SK-N-SH (cell line): ENCODE measurements at regions not wholly inside any gene's neighbourhood (a gene's known extent, or its start where the extent isn't known, plus 50 kb on each side); places are given as distances from the start of the nearest gene placed in this dataset.
"Not testable (repeated sequence)": the region's sequence is repeated elsewhere in the genome, so short reads cannot be mapped to it uniquely, and the experiment has no call there.

Experiments used
- CTCF ChIA-PET: fragments of 300-600, 350-600 bp; formaldehyde crosslinking; extraction: SDS; loops from one replicate; lab custom pipeline; 2021; lab: Yijun Ruan, JAX
- POLR2A ChIA-PET: fragments of 350-600 bp; sonication (Branson Sonifier 250); formaldehyde crosslinking; extraction: SDS; loops from one replicate; lab custom pipeline; 2020; ENCODE audit warnings: antibody characterized with exemption, inconsistent platforms; lab: Yijun Ruan, JAX
- DNase-seq: peaks from one replicate; pipeline ENCODE4 v3.0.0; 2012
- H2AFZ ChIP-seq: fragments of 200-600 bp; sonication (generic); 2 replicates; pipeline ENCODE4 v1.8.1; 2016; ENCODE audit warnings: antibody characterized with exemption, mild to moderate bottlenecking, low read depth
- H3F3A ChIP-seq: fragments of 200-600 bp; sonication (generic); replicated peaks from 2 replicates; pipeline ENCODE3; 2016; ENCODE audit warnings: antibody characterized with exemption, mild to moderate bottlenecking; ENCODE audit not compliant: insufficient read depth
- H3K27ac ChIP-seq, 2 experiments: fragments of 200-500 bp in 1 of 2; fragments of 200-600 bp in 1 of 2; sonication (Bioruptor generic) in 1 of 2; sonication (generic), shearing (Covaris generic) in 1 of 2; 2 replicates each; pipeline versions ENCODE4 v1.5.1 to v1.6.1; 2014 to 2016; ENCODE audit warnings: low read depth in 2 of 2, inconsistent platforms in 1 of 2, low read length in 1 of 2, mild to moderate bottlenecking in 1 of 2, mixed read lengths in 1 of 2
- H3K27me3 ChIP-seq: fragments of 200-600 bp; sonication (generic), shearing (Covaris generic); 2 replicates; pipeline ENCODE4 v1.6.1; 2016; ENCODE audit warnings: mixed run types; ENCODE audit not compliant: insufficient read depth
- H3K36me3 ChIP-seq, 2 experiments: fragments of 200-500 bp in 1 of 2; fragments of 200-600 bp in 1 of 2; sonication (Bioruptor generic) in 1 of 2; sonication (generic) in 1 of 2; replicated peaks in 1 of 2; 2 replicates each; pipeline versions ENCODE3 to v1.5.1; 2014 to 2016; ENCODE audit warnings: low read length in 1 of 2, mild to moderate bottlenecking in 1 of 2; ENCODE audit not compliant: insufficient read depth in 2 of 2, control insufficient read depth in 1 of 2
- H3K4me1 ChIP-seq, 2 experiments: fragments of 200-500 bp in 1 of 2; fragments of 200-600 bp in 1 of 2; sonication (Bioruptor generic) in 1 of 2; sonication (generic), shearing (Covaris generic) in 1 of 2; 2 replicates each; pipeline versions ENCODE4 v1.5.1 to v1.6.1; 2014 to 2016; ENCODE audit warnings: low read depth in 1 of 2, low read length in 1 of 2, mixed run types in 1 of 2; ENCODE audit not compliant: insufficient read depth in 2 of 2, control insufficient read depth in 1 of 2
- H3K4me2 ChIP-seq: fragments of 200-600 bp; sonication (generic), shearing (Covaris generic); 2 replicates; pipeline ENCODE4 v1.6.1; 2017; ENCODE audit warnings: mixed run types
- H3K4me3 ChIP-seq, 2 experiments: fragments of 200-500 bp in 1 of 2; fragments of 200-600 bp in 1 of 2; sonication (Bioruptor generic) in 1 of 2; sonication (generic), shearing (Covaris generic) in 1 of 2; 2 replicates each; pipeline versions ENCODE4 v1.5.1 to v1.8.1; 2014 to 2016; ENCODE audit warnings: low read depth in 2 of 2, inconsistent platforms in 1 of 2, low read length in 1 of 2, mild to moderate bottlenecking in 1 of 2, mixed read lengths in 1 of 2, moderate library complexity in 1 of 2
- H3K79me2 ChIP-seq: fragments of 200-600 bp; sonication (generic); 2 replicates; pipeline ENCODE4 v1.8.1; 2017; ENCODE audit warnings: mild to moderate bottlenecking; ENCODE audit not compliant: insufficient read depth
- H3K9ac ChIP-seq: fragments of 200-600 bp; sonication (generic); 2 replicates; pipeline ENCODE4 v1.6.1; 2017; ENCODE audit warnings: mixed run types
- H3K9me2 ChIP-seq: fragments of 200-600 bp; sonication (generic); 2 replicates; pipeline ENCODE4 v1.6.1; 2017; ENCODE audit warnings: mixed run types
- H3K9me3 ChIP-seq: fragments of 200-600 bp; sonication (generic); 2 replicates; pipeline ENCODE4 v1.6.1; 2017; ENCODE audit warnings: mixed run types, mild to moderate bottlenecking, moderate library complexity
- H4K20me1 ChIP-seq: fragments of 200-600 bp; sonication (generic); 2 replicates; pipeline ENCODE4 v1.6.1; 2017; ENCODE audit warnings: mild to moderate bottlenecking, mixed run types; ENCODE audit not compliant: insufficient read depth
- CHD2 ChIP-seq: fragments of 150-350 bp; IDR thresholded peaks from 2 replicates; pipeline ENCODE4 v1.6.1; 2018; ENCODE audit warnings: low read length; ENCODE audit not compliant: partially characterized antibody
- CTCF ChIP-seq: fragments of 200-600 bp; sonication (generic); IDR thresholded peaks from 2 replicates; pipeline ENCODE4 v1.6.1; 2017; ENCODE audit warnings: antibody characterized with exemption, mild to moderate bottlenecking, moderate library complexity
- EZH2phosphoT487 ChIP-seq: fragments of 200-600 bp; sonication (generic); IDR thresholded peaks from 2 replicates; pipeline ENCODE4 v1.6.1; 2017; ENCODE audit warnings: low read depth, mixed run types, mild to moderate bottlenecking, antibody characterized with exemption, moderate library complexity, borderline replicate concordance
- FOSL2 ChIP-seq: IDR thresholded peaks from 2 replicates; pipeline ENCODE4 v1.4.0; 2012; ENCODE audit warnings: low read depth, mild to moderate bottlenecking, moderate library complexity, borderline replicate concordance
- FOXM1 ChIP-seq: IDR thresholded peaks from 2 replicates; pipeline ENCODE4 v1.4.0; 2012; ENCODE audit warnings: low read depth, mild to moderate bottlenecking
- GABPA ChIP-seq: IDR thresholded peaks from 2 replicates; pipeline ENCODE4 v1.4.0; 2012; ENCODE audit warnings: low read depth, mild to moderate bottlenecking
- GATA2 ChIP-seq: sonication (generic); formaldehyde crosslinking; IDR thresholded peaks from 2 replicates; pipeline ENCODE4 v1.5.0; 2020; ENCODE audit warnings: mild to moderate bottlenecking, missing genetic modification reagents
- MXI1 ChIP-seq: IDR thresholded peaks from 2 replicates; pipeline ENCODE4 v1.6.1; 2012; ENCODE audit warnings: mild to moderate bottlenecking, low read depth, low read length, improper control_type of control experiment
- NFIC ChIP-seq: IDR thresholded peaks from 2 replicates; pipeline ENCODE4 v1.4.0; 2012; ENCODE audit warnings: borderline replicate concordance
- RAD21 ChIP-seq: IDR thresholded peaks from 2 replicates; pipeline ENCODE4 v1.6.1; 2012; ENCODE audit warnings: mild to moderate bottlenecking, low read length
- RXRA ChIP-seq: IDR thresholded peaks from 2 replicates; pipeline ENCODE4 v1.4.0; 2012; ENCODE audit warnings: low read depth, mild to moderate bottlenecking, borderline replicate concordance
- SIN3A ChIP-seq: IDR thresholded peaks from 2 replicates; pipeline ENCODE4 v1.6.1; 2012; ENCODE audit warnings: low read depth, mild to moderate bottlenecking, low read length, moderate library complexity, borderline replicate concordance
- SMC3 ChIP-seq: IDR thresholded peaks from 2 replicates; pipeline ENCODE4 v1.6.1; 2012; ENCODE audit warnings: low read depth, low read length, improper control_type of control experiment
- TAF1 ChIP-seq: IDR thresholded peaks from 2 replicates; pipeline ENCODE4 v1.6.1; 2012; ENCODE audit warnings: low read depth, mild to moderate bottlenecking, low read length, moderate library complexity, borderline replicate concordance
- TEAD4 ChIP-seq: IDR thresholded peaks from 2 replicates; pipeline ENCODE4 v1.4.0; 2012; ENCODE audit warnings: mild to moderate bottlenecking, borderline replicate concordance; ENCODE audit not compliant: insufficient read depth
- USF1 ChIP-seq: IDR thresholded peaks from 2 replicates; pipeline ENCODE4 v1.4.0; 2012; ENCODE audit warnings: low read depth, borderline replicate concordance
- USF2 ChIP-seq: fragments of 150-350 bp; IDR thresholded peaks from 2 replicates; pipeline ENCODE4 v1.6.1; 2017; ENCODE audit warnings: antibody characterized with exemption, low read length, low read depth, borderline replicate concordance
- WGBS: methylation state at CpG from one replicate; pipeline ENCODE4 v1.1.6; 2017; ENCODE audit warnings: low lambda C conversion rate; 5-methylcytosine and 5-hydroxymethylcytosine counted together

- H3K27ac ChIP-seq, result no peak overlapping the region
- POLR2A ChIA-PET, result no interaction called here
- CTCF ChIA-PET, result no interaction called here
- H3K9me2 ChIP-seq, result no peaks in the 10 kb centered on the region
- 7% methylated on average over 5 of the region's 5 CpGs for whole genome bisulfite sequencing
- no peak overlapping the region for H3K4me3 ChIP-seq
- H3K27me3 ChIP-seq, result no peaks in the 10 kb centered on the region
- H3K4me1 ChIP-seq, result no peaks in the 10 kb centered on the region
- no peak overlapping the region for H2AFZ ChIP-seq
- TF ChIP-seq SMC3, result no peak
- TF ChIP-seq CTCF, result no peak
- TF ChIP-seq GATA2 (CRISPR knock-in tag), result no peak
- no peak for TF ChIP-seq FOSL2
- no peaks in the 10 kb centered on the region for H3F3A ChIP-seq
- no peaks in the 10 kb centered on the region for H4K20me1 ChIP-seq
- no peaks in the 10 kb centered on the region for H3K9me3 ChIP-seq
- H3K36me3 ChIP-seq, result no peaks in the 10 kb centered on the region
- H3K9ac ChIP-seq, result no peak overlapping the region
- H3K79me2 ChIP-seq, result no peaks in the 10 kb centered on the region
- H3K4me2 ChIP-seq, result no peak overlapping the region
- DNase-seq, result no peak
Observed at GRCh38 chr14:37711831-37712475, 116.5 kb downstream of the TTC6 start.

- H3K79me2 ChIP-seq, H3K9me2 ChIP-seq, H3K9me3 ChIP-seq, H3K4me2 ChIP-seq, H3K36me3 ChIP-seq, POLR2A ChIA-PET, H3K4me3 ChIP-seq, H3K4me1 ChIP-seq, H2AFZ ChIP-seq, CTCF ChIA-PET, H3F3A ChIP-seq, H3K9ac ChIP-seq, H3K27ac ChIP-seq, H4K20me1 ChIP-seq, H3K27me3 ChIP-seq, DNase-seq: not testable (repeated sequence)
- WGBS, result 19% methylated on average over 3 of the region's 3 CpGs
Observed at GRCh38 chr14:37712476-37712860, 117.0 kb downstream of the TTC6 start.

GRCh38 chr14:37712976-37713431, 117.6 kb downstream of the TTC6 start:
- CTCF ChIA-PET, result no interaction called here
- 16% methylated on average over 3 of the region's 3 CpGs for WGBS
- H3K9ac ChIP-seq, result no peak overlapping the region
- no peak for TF ChIP-seq USF2
- TF ChIP-seq GABPA, result no peak
- no peak for TF ChIP-seq TAF1
- TF ChIP-seq CHD2, result no peak
- TF ChIP-seq SIN3A, result no peak
- TF ChIP-seq TEAD4, result no peak
- no peak for TF ChIP-seq FOSL2
- TF ChIP-seq NFIC, result no peak
- TF ChIP-seq EZH2phosphoT487, result no peak
- no peak for TF ChIP-seq FOXM1
- no peak for TF ChIP-seq USF1
- TF ChIP-seq RAD21, result no peak
- TF ChIP-seq MXI1, result no peak
- no peak for TF ChIP-seq RXRA

More at GRCh38 chr14:37712976-37713431, 117.6 kb downstream of the TTC6 start:
- Histone ChIP-seq H3K36me3 (no peaks in the 10 kb centered on the region), H3K9me2 (no peaks in the 10 kb centered on the region), H2AFZ (no peak overlapping the region), H3K27me3 (no peaks in the 10 kb centered on the region), H3K4me2 (no peak overlapping the region), H4K20me1 (no peaks in the 10 kb centered on the region), H3F3A (no peaks in the 10 kb centered on the region), H3K4me1 (no peaks in the 10 kb centered on the region), H3K27ac (no peak overlapping the region), H3K79me2 (no peaks in the 10 kb centered on the region), H3K4me3 (no peak overlapping the region), H3K9me3 (no peaks in the 10 kb centered on the region)
- POLR2A ChIA-PET, result no interaction called here
- DNase-seq, result no peak
